HG02970 (cell line): ENCODE measurements at regions not wholly inside any gene's neighbourhood (a gene's known extent, or its start where the extent isn't known, plus 50 kb on each side); places are given as distances from the start of the nearest gene placed in this dataset.
"Not testable (repeated sequence)": the region's sequence is repeated elsewhere in the genome, so short reads cannot be mapped to it uniquely, and the experiment has no call there.

Experiments
- ATAC-seq: cut with Tn5 transposase; IDR thresholded peaks from one replicate; pipeline ENCODE4 v1.9.1; 2021; ENCODE audit warnings: mild to moderate bottlenecking, moderate library complexity, moderate number of reproducible peaks; ENCODE audit not compliant: unreplicated experiment, low FRiP score

DNA sequence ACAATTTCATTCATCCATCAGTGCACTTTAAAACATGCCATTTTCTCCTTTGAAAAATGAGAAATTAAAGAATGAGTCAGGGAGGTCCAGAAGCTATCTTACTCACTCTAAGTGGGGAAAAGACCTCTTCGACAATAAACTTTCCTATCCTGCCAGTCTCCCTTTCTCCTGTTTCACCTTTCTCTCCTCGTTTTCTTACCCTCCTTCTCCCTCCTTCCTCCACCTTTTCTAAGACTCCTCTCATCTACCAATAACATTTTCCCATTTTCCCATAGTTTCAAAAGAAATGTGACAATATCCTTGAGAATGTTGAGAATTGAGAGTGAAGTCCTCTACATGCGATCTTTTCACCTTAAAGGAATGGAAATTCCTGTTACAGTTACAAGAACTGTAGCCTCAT is 450.5 kb upstream of the GRAMD2B start:
- no peak for ATAC-seq

DNA sequence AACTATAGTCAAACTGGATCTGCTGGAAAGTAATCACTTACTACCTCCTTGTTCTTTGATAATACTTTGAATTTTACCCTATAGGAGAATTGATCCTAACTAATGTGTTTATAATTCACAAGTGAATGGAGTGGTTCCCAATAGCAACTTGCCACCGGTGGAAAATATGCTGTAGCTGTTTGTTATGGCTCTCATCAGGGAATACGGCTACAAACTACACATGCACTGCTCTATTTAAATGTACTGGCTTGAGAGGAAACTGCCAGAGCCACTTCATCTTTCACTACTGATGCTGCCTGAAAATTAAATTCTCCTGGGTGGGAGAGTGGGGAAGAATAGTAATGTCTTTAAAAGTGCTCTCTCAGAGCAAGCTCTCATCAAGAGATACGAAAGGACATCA is 448.5 kb upstream of the GRAMD2B start:
- ATAC-seq: no peak

DNA sequence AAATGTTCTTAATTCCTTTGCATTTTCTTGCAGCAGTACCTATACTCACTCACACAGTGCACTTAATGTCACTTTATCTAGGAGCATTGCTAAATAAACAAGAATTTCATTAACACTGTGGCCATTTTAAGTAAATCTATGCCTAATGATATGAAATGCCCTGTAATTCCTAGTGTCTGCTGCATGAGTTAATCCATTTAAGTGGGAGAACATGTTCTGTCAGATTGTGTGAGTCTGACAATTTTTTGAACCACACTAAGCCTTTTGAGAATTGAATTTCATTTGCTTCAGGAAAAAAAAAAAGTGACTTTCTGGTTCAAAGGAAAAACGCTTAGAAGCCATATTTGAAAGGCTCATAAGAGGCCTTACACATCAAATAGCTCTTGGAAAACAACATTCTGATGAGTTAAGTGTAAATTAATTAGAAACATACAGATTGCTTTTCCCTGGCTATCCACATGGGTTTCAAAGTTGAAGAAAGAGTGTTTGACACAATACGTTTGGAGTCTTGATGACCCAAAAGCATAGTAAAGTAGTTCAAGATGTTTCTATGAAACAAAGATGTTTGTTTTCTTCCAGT is 446.7 kb upstream of the GRAMD2B start:
- no peak for ATAC-seq

DNA sequence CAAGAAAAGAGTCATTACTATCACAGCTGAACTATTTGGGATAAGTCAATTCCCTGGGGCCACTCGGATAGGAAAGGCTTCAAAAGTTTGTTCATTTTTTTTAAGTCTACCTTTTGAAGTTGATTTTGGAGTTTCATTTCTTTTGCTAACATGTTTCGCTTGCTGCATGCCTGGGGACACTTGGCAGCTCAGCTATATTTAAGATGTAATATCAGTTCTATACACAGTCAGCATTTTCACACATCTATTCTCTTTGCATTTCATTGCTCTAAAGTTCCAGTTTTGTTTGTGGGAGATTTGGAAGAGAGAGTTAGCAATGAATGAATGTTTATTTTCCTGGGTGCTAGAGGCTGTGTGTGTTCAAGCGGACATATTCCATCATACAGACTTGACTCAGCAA is 445.2 kb upstream of the GRAMD2B start:
- no peak for ATAC-seq

DNA sequence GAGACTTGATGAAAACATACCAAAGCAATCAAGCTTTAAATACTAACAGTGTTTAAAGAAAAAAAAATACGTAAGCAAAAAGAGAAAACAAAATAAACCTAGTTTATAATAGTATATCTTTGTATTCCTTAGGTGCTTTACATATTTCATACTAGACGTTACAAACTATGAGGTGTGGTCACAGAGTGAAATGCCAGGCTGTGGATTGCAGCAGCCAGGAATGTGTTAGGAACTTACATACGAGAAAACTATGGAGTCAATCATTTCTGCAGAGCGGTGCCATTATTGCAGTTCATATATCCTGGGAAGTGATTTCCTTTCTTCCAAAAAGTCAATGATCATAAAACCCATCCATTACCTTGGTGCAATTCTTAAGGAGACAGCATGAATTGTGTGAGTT is 443.6 kb upstream of the GRAMD2B start:
- no peak for ATAC-seq

DNA sequence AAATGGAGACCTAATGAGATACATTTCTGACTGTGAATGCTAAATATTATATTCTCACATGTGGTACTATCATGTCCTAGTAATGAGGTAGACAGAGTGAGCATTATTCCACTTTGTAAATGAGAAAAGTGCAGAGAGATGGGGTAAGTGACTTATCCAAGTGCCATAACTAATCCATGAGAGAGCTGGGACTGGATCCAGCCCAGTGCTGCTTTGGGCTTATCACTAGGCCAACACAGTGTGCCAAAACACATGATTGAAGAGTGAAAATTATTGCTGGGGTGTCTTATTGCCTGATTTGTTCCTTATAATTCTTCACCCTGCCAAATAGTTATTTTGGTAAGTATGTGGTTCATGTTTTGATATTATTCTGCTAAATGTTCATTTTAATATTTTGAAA is 442.2 kb upstream of the GRAMD2B start:
- ATAC-seq: no peak

DNA sequence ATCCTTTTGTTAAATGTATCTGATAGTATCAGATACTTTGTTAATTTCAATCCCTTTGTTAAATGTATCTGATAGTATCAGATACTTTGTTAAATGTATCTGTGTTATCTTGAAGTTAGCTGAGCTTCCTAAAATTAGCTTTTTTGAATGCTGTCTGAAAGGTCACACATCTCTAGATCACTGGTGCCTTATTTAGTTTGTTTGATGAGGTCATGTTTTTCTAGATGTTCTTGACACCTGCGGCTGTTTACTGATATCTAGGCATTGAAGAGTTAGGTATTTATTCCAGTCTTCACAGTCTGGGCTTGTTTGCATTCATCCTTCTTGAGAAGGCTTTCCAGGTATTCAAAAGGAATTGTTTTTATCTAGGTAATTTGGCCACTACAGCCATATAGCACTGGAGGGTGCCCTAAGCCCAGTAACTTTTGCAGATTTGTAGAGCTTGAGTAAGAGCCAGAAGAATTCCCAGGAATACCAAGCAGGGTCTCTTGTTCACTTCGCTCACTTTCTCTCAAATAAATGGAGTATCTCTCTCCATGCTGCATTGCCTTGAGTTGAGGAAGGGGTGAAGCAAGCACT is 435.4 kb upstream of the GRAMD2B start:
- ATAC-seq: no peak

DNA sequence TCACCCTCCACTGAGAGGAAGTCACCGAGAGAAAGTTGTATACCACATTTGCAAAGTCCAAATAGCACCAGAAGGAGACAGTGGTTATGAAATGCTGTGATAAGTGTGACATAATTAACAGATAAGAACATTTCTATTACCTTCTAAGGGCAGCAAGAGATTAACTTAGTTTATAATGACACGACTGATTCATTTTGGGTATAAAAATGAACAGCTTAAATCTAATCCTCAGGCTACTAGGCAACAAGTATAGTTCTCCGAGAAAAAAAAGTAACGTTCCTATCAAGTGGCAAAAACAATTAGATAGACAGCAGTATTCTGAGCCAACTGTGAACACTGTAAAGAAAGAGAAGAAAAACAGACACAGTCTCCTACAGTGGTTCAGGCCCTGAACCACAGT is 431.2 kb upstream of the GRAMD2B start:
- no peak for ATAC-seq

DNA sequence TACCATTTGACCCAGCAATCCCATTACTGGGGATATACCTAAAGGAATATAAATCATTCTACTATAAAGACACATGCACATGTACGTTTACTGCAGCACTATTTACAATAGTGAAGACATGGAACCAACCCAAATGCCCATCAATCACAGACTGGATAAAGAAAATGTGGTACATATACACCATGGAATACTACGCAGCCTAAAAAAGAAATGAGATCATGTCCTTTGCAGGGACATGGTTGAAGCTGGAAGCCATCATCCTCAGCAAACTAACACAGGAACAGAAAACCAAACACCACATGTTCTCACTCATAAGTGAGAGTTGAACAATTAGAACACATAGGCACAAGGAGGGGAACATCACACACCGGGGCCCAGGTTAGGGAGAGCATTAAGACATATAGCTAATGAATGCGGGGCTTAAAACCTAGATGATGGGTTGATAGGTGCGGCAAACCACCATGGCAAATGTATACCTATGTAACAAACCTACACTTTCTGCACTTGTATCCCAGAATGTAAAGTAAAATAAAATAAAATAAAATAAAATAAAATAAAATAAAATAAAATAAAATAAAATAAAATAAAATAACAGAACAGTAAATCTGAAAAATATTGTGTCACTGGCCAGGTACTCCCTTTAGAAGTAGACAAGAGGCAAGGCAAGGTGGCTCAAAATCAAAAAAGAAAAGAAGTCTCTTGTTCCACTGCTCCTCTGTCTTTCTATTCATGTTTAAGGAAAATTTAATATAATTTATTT is 423.8 kb upstream of the GRAMD2B start:
- not testable (repeated sequence) for ATAC-seq

DNA sequence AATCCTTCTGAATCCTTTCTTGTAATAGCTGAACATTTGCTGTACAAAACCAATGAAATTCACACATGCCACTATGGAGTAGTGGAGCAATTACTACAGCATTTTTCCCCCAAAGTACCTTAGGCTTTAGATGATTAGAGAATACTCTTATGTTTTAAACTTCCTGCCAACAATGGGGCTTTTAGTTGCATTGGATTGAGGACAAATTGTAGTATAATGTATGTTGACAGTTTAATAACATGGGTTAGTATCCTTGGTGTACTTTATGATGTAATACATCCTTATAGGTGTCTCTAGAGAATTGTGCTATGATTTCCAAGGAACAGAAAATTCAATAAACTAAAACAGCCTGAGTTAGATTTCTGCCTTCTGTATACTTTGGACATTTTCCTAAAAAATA is 422.7 kb upstream of the GRAMD2B start:
- no peak for ATAC-seq

DNA sequence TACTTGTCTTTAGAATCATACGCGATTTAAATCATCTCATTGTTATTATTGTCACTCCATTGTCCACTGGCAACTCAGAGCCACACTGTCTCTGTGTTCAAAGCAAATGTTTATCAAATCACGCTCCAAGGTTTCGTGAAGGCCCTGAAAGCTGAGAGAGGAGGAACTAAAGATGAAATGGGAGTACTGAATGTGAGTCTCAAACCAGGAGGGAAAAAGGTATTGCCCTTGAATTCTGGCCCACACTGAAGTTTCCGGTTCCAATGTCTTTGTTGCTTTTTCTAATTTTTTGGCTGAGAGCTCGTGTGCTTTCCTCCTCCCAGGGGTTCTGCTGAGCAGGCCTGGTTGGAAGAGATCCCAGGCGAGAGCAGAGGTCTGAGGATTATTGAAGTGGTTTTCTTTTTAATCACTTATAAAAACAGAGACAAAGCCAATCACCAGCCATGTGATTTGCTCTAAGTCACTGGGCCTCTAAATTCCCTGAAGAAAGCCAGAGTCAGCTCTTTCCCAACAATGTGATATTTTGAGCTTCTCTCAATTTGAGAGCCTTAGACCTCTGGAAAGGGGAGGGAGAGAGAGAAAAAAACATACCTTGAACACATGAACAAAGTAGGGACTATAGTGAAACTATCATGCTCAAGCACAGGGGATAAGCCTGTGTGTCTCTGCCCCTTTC is 420.8 kb upstream of the GRAMD2B start:
- no peak for ATAC-seq

DNA sequence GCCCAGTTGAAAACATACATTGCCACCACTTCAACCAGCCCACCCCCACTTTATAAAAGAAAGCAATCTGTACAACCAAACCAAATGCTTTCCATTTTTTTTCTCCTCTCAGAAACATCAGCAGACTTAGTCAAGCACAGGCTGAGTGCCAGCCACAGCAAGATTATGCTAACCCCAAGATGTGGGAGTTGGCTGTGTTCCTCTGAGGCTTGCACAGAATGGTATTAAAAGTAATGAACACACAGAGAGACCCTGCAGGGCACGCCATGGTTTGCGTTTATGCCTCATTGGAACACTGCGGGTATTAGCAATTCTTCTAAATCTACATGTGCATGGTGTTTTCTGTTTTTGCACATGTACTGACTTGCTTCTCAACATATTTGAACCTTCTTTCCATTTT is 419.9 kb upstream of the GRAMD2B start:
- no peak for ATAC-seq

DNA sequence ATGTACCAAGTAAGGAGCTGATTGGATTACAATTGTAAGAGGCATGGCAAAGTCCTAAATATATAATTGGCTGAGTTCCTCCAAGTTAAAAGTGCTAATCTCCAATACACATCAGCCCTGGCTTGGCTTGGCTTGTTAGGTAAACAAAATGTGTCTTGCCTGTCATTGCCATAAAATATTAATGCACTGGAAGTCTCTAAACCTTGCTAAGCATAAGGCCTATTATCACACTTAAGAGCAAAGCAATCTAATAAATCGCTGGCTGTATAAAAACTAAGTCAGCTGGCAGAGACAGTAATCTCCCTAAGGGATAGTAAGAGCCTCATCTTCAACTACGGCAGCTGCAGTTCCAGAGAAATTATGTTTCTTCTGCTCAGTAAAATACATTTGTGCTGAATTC is 418.6 kb upstream of the GRAMD2B start:
- no peak for ATAC-seq

DNA sequence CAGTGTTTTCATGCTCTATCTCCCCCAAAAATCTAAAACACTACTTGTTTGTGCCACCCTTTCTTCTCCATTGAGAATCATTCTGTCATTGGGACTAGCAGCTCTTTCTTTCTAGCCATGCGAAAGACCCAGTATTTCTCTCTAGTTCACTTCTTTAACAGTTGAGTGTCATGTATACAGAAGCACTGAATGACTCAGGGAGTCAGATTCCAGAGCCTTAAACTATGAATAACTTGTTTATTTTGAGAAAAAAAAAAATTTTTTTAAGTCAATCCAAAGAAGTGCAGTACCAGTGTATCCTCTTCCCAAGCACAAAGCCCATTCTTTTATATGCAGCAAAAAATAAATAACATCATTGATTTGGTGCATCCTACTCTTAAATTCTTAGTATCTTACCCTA is 415.4 kb upstream of the GRAMD2B start:
- no peak for ATAC-seq

DNA sequence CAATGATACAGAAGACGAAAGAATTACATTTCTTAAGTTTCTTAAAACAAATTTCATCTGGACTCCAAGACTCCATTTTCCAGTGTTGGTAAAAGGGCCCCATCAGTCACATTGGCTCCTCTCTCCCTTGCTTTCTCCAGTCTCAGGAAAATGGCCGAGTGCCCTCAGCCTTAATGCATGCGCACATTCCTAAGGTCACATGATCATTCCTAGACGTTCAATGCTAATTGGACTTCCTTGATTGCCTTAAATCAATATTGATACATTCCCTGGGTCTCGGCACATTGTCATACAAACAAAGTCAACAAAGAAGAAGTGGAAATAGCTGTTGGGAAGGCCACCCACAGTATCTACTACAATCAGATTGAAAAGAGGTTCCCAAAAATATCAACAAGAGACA is 413.6 kb upstream of the GRAMD2B start:
- no peak for ATAC-seq

DNA sequence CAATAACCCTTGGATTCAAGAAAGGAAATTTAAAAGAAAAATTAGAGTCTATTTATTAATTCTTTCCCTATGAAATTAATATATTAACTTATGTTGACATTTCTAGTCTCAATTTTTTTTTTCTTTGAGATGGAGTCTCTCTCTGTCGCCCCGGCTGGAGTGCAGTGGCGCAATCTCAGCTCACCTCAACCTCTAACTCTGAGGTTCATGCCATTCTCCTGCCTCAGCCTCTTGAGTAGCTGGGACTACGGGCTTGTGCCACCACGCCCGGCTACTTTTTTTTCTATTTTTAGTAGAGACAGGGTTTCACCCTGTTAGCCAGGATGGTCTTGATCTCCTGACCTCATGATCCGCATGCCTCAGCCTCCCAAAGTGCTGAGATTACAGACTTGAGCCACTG is 411.7 kb upstream of the GRAMD2B start:
- ATAC-seq: not testable (repeated sequence)

DNA sequence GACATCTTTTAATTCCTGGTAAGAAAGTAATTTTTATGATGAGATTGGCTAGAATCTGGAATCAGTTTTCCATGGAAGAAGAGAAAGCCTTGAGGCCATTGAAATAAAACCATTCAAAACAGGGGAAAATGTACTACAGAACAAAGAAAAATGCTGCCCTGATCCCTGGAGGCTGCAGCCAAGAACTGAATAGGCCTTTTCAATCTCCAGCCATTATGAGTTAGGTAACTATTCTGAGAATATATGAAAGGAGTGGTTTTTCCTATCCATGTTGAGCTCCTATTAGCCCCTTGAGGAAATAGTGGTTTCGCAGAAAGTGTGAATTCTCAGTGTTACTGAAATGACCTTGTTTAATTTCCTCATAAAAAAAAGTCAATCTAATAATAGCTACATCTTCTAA is 408.5 kb upstream of the GRAMD2B start:
- ATAC-seq: no peak

DNA sequence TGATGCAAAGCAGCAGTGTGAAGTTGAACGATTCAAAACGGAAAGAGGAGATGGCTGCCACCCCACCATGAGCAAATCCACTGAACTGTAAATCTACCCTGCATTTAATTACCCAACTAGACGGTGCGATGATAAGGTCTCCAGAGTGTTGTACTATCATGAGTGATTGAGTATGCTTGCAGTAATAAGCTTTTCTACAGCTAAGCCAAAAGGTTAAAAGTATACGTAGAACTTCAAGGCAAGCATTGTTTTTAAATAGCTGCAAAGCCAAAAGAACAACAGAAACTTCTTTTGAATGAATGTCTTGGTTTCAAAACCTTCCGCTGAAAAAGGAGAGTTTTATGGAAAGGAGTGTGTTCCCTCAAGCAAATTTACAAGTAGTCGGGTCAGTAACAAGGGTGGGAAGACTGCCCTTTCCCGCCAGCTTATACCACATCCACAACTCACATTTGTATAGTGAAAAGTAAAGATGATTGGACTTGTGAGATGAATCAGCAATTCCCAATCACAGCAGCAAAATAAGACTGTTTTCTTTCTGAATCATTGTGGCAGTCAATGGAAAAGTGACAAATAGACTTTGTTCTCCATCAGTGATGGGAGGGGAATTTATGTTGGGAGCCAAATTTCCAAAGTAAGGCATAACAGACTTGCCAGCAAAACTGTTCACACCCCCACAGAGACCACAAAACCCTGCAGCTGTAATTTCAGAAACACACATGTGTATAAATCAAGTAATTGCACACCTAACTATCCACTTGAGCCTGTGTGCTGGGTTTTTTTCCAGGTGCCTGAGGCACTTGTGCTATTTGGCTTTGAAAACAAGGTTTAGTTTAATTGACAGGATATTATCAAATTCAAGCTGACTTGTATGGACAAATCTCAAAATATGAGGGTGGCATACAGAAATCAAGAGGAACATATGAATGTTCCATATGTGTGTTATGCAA is 407.7 kb upstream of the GRAMD2B start:
- no peak for ATAC-seq

DNA sequence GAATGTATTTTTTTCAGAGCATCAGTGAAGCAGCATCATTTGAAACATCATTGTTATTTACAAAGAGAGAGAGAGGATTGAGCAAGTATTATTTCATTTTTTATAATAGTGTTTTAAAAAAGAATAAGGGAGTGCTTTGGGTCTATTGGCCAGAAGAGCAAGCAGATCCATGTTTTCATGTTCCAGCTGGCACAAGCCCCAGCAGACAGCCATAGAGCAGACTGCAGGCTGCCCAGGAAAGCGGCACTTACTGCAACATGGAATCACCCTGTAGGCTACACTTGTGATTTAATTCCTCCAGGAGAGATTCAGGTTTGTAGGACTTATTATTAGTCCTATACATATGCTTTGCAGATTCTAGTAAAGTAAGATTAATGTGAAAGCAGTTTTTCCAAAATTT is 407.0 kb upstream of the GRAMD2B start:
- ATAC-seq: no peak

DNA sequence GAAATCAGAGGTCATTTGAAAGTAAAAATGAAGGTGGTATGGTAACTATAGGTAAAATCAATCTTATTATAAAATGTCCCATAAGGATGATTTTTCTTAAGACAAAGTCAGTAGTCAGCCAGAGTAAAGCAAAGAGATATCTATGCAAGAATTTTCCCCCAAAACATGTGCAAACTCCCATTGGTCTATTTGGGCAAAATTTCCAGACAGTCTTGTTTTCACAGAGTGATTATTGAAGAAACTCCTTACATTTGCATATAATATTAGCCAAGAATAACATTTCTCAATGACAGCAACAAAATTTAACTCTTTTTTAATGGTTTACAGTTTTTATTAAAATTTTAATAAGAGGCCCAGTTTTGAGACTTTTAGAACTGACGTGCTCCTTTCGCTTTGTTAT is 406.1 kb upstream of the GRAMD2B start:
- ATAC-seq: no peak

DNA sequence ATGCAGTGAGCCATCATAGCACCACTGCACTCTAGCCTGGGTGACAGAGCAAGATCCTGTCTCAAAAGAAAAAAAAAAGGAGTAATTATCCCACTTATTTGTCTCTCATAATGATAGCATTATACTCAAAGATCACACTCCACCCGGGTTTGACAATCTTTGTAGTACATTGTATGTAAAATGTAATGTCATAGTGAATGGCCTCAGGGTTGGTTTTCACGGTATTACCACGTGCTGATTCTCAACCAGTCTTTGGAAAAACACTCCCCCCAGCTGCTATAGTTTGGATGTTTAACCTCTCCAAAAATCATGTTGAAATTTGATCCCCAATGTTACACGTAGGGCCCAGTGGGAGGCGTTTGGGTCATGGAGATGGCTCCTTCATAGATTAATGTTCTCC is 402.4 kb upstream of the GRAMD2B start:
- no peak for ATAC-seq
